Gastrocnemius medialis (tissue), 4 donors: ENCODE measurements at regions not wholly inside any gene's neighbourhood (a gene's known extent, or its start where the extent isn't known, plus 50 kb on each side); places are given as distances from the start of the nearest gene placed in this dataset.

ENCODE experiments used
- ATAC-seq, 2 donors: fragments of 150-250 bp; one replicate each; pipeline ENCODE4 v1.9.1; 2016
- DNase-seq, 2 donors: peaks; one replicate each; pipeline ENCODE4 v3.0.0-alpha.2; 2019
- H3K27ac ChIP-seq, 4 donors: fragments of 200-600 bp; sonication (generic); 1 replicate in 1 of 4; 2 replicates in 3 of 4; pipeline ENCODE4 v1.5.1; 2016 to 2018; ENCODE audit warnings: mild to moderate bottlenecking in 2 of 4, moderate library complexity in 1 of 4
- H3K27me3 ChIP-seq, 3 donors: fragments of 200-600 bp; sonication (generic) in 2 of 3; 1 replicate in 1 of 3; 2 replicates in 2 of 3; pipeline versions ENCODE4 v1.5.1 to v1.6.0; 2016 to 2019; ENCODE audit warnings: mild to moderate bottlenecking in 1 of 3, moderate library complexity in 1 of 3
- H3K36me3 ChIP-seq, 2 donors: fragments of 200-600 bp; sonication (generic) in 1 of 2; one replicate each; pipeline ENCODE4 v1.5.1; 2017 to 2018
- H3K4me1 ChIP-seq, 2 donors: fragments of 200-600 bp; sonication (generic) in 1 of 2; one replicate each; pipeline ENCODE4 v1.5.1; 2016 to 2017; ENCODE audit warnings: mild to moderate bottlenecking in 2 of 2
- H3K4me3 ChIP-seq, 4 donors: fragments of 200-600 bp; sonication (generic) in 3 of 4; 1 replicate in 1 of 4; 2 replicates in 3 of 4; pipeline ENCODE4 v1.5.1; 2016 to 2019; ENCODE audit warnings: mild to moderate bottlenecking in 2 of 4
- H3K9me3 ChIP-seq, 3 donors: fragments of 200-600 bp; sonication (generic) in 2 of 3; 1 replicate in 1 of 3; 2 replicates in 2 of 3; pipeline ENCODE4 v1.5.1; 2016 to 2019
- POLR2A ChIP-seq, 2 donors: fragments of 450-650 bp; IDR thresholded peaks; one replicate each; pipeline ENCODE4 v1.6.1; 2017; ENCODE audit warnings: antibody characterized with exemption in 2 of 2, mild to moderate bottlenecking in 2 of 2, moderate library complexity in 2 of 2
- in situ Hi-C, 4 donors: fragments of 200-750 bp; cut with MboI; loops; one replicate each; pipeline versions ENCODE4 v1.15.0 to v1.8.0; 2017; ENCODE audit warnings: low sequenced_read_pairs in 4 of 4
- intact Hi-C: fragments of 100-400 bp; cut with DNase I; formaldehyde crosslinking; loops from one replicate; pipeline ENCODE4 v1.15.1; 2023; ENCODE audit warnings: low total_unique reads
- TF ChIP-seq, protein P1 (sequence below), 5 experiments: fragments of 450-650 bp in 3 of 5; fragments of 200-600 bp in 2 of 5; sonication (generic) in 2 of 5; IDR thresholded peaks in 4 of 5; conservative IDR thresholded peaks in 1 of 5; 1 replicate in 4 of 5; 2 replicates in 1 of 5; pipeline ENCODE4 v1.5.1; 2016 to 2019; ENCODE audit warnings: antibody characterized with exemption in 5 of 5, mild to moderate bottlenecking in 3 of 5, moderate library complexity in 3 of 5

DNA sequence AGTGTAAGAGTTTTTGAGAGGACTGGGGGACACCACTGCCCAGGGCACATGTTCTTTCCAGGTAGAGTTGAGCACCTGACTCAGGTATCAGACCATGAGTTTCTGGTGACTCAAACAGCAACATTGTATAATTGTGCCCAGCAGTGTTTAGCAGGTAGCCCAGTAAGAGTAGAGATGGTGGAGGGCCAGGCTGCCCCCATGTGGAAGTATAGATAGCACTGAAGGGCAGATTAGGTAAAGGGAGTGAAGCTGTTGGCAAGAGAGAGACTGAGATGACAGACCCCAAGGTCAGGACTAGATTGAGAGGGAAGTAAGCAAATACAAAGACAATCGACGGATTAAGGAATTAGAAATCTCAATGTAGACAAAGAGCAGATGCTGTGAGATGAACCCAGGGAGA is 74.6 kb downstream of the TRIM42 start:
- ATAC-seq (no peak), DNase-seq (no peak)
- intact Hi-C loops = no loop called here
- in situ Hi-C loops = no loop called here
- H3K27me3 ChIP-seq = no peaks in the 10 kb centered on the region
- H3K4me3 ChIP-seq = no peak overlapping the region
- no peaks in the 10 kb centered on the region for H3K4me1 ChIP-seq
- H3K36me3 ChIP-seq = no peaks in the 10 kb centered on the region
- no peak overlapping the region for H3K27ac ChIP-seq
- TF ChIP-seq POLR2A (IDR thresholded peaks at IDR 0.05) = no peak
- TF ChIP-seq, protein P1, sequence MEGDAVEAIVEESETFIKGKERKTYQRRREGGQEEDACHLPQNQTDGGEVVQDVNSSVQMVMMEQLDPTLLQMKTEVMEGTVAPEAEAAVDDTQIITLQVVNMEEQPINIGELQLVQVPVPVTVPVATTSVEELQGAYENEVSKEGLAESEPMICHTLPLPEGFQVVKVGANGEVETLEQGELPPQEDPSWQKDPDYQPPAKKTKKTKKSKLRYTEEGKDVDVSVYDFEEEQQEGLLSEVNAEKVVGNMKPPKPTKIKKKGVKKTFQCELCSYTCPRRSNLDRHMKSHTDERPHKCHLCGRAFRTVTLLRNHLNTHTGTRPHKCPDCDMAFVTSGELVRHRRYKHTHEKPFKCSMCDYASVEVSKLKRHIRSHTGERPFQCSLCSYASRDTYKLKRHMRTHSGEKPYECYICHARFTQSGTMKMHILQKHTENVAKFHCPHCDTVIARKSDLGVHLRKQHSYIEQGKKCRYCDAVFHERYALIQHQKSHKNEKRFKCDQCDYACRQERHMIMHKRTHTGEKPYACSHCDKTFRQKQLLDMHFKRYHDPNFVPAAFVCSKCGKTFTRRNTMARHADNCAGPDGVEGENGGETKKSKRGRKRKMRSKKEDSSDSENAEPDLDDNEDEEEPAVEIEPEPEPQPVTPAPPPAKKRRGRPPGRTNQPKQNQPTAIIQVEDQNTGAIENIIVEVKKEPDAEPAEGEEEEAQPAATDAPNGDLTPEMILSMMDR (IDR thresholded peaks at IDR 0.05 in 4 of 5, conservative IDR thresholded peaks at IDR 0.05 in 1 of 5) = no peak
- H3K9me3 ChIP-seq = no peaks in the 10 kb centered on the region

DNA sequence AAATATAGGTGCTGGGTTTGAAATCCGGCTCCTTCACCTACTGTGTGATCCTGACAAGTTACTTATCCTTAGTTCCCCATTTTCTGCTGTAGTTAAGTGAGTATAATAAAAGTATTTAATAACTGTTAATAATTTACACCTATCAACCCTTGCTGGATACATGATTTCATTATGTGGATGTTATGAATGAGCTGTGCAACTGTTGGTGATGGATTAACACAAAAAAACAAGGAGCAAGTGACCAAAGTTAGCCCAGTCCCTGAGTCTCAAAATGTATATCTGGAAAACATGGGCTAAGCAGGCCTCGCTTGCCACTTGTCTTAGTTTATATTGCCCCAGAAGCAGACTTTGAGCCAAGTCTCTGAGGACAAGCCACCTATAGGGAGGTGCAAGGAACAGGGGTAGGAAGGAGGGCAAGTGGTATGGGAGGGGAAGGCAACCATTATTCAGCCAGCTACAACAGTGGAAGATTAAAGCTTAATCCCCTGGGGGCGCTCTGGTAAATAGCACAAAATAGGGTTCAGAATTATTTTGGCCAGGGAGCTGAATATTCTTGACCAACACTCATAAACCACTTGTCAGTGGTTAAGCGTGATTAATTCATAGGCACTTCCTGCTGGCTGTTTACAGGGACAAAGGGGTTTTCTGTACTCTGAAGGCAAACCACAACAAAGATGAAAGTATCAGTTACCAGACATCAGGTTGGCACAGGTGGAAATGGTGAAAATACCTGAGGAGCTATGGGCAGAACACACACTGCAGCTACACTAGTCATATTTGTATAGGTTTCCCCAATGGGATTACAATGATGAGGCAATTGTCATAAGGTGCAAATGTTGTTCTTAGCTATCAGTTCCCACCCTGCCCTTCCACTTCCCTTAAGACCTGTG is 76.2 kb downstream of the TRIM42 start:
- no peaks in the 10 kb centered on the region for H3K4me1 ChIP-seq
- no peaks in the 10 kb centered on the region for H3K9me3 ChIP-seq
- H3K4me3 ChIP-seq = no peak overlapping the region
- no peaks in the 10 kb centered on the region for H3K36me3 ChIP-seq
- intact Hi-C loops (no loop called here), in situ Hi-C loops (no loop called here)
- no peak for DNase-seq
- no peak overlapping the region for H3K27ac ChIP-seq
- no peaks in the 10 kb centered on the region for H3K27me3 ChIP-seq
- TF ChIP-seq, protein P1 (IDR thresholded peaks at IDR 0.05 in 4 of 5, conservative IDR thresholded peaks at IDR 0.05 in 1 of 5) = no peak
- TF ChIP-seq POLR2A (IDR thresholded peaks at IDR 0.05) = no peak
- no peak for ATAC-seq

DNA sequence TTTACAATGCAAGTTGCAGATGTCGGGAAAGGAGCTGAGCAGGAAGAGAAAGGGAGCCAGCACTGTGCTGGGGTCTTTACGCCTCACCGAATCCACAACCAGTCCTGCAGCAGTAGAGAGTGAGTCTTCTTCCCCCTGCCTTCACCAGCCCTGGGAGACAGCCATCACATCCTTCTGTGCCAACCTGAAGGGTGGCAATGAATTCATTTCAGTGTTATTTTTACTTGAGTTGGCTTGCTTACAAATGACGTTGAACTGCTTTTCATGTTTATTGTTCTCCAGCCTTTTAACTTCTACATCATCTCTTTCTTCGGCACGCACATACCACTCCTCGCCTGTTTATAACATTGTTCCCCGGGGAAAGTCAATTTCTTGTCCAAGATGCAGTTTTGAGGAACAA is 77.1 kb downstream of the TRIM42 start:
- Histone ChIP-seq H3K4me3 (no peak overlapping the region), H3K27ac (no peak overlapping the region), H3K4me1 (no peaks in the 10 kb centered on the region), H3K27me3 (no peaks in the 10 kb centered on the region), H3K36me3 (no peaks in the 10 kb centered on the region), H3K9me3 (no peaks in the 10 kb centered on the region)
- ATAC-seq (no peak), DNase-seq (no peak)
- intact Hi-C loops = no loop called here
- in situ Hi-C loops = no loop called here
- TF ChIP-seq, protein P1 (IDR thresholded peaks at IDR 0.05 in 4 of 5, conservative IDR thresholded peaks at IDR 0.05 in 1 of 5) = no peak
- TF ChIP-seq POLR2A (IDR thresholded peaks at IDR 0.05) = no peak

DNA sequence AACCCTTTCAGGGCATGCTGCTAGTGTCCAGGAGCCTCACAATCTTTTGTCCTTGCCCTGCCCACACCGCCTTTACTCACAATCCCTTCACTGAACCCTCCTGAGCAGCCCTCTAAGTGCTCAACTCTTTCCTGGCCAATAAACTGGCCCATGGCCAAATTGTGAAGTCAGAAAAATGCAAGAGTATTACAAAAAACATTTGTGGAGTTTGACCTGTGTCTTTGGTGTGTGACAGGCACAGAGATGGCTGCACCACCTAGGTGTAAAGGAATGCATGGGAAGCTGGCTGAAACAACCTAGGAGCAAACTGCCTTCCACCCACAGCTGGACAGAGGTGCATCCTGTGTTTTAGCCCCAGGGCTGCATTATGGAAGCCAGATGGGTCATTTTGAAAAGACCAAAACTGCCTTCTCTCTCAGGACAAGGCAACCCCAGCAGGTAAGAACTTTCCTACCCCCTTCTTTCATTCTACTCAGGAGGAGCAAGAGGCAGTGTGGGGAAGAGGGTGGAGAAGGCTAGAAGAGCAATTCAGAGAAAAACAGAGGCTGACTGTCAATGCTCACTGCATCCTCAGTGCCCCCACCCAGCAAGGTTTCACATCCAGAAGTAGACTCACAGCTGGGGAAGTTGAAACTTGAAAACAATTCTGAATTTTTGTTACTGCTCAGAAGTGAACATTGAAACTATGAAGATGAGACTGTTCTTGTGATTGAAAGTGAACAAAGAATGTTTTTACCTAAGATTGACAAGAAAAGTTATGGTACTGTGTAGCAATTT is 78.6 kb downstream of the TRIM42 start:
- DNase-seq (no peak), ATAC-seq (no peak)
- in situ Hi-C loops = no loop called here
- no peak overlapping the region for H3K27ac ChIP-seq
- H3K4me3 ChIP-seq = no peak overlapping the region
- no peaks in the 10 kb centered on the region for H3K27me3 ChIP-seq
- intact Hi-C loops = no loop called here
- TF ChIP-seq, protein P1 (IDR thresholded peaks at IDR 0.05 in 4 of 5, conservative IDR thresholded peaks at IDR 0.05 in 1 of 5) = no peak
- no peak for TF ChIP-seq POLR2A (IDR thresholded peaks at IDR 0.05)
- H3K4me1 ChIP-seq = no peaks in the 10 kb centered on the region
- H3K9me3 ChIP-seq = no peaks in the 10 kb centered on the region
- H3K36me3 ChIP-seq = no peaks in the 10 kb centered on the region
